HPDE6-E6E7 (cell line): ENCODE measurements at regions not wholly inside any gene's neighbourhood (a gene's known extent, or its start where the extent isn't known, plus 50 kb on each side); places are given as distances from the start of the nearest gene placed in this dataset.

ENCODE experiments used
- DNase-seq: peaks from one replicate; pipeline ENCODE4 v3.0.0; 2011; ENCODE audit warnings: missing footprints; ENCODE audit errors: extremely low spot score

DNA sequence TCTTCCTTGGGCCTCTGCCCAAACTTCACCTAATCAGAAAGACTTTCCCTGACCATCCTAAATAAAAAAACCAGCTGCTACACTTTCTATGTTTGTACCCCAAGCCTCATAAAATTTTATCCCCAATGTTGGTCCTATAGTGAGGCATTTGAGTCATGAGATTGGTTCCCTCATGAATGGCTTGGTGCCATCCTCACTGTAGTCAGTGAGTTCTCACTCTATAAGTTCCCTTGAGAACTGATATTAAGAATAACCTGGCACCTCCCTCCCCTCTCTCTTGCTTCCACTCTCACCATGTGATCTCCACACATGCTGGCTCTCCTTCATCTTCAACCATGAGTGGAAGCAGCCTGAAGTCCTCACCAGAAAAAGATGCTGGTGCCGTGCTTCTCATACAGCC lies 316.9 kb upstream of the PRDM1 start:
- DNase-seq, result no peak

DNA sequence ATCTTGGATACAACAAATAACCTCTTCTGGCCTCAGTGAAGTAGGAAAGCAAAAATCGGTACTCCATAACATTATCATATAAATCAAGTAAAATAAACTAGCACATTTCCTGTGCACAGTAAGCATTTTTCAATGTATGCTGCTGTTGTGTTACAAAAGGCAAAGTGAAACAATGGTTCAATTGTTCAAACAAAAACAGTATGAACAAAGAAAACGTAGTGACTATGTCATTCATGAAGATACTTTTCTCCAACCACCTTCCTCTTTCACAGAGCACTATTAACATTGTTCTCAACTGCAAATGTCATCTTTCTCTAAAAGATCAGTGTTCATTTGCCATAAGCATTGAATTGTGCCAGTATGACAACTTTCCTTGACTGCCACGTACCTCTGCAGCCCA lies 318.6 kb upstream of the PRDM1 start:
- DNase-seq, result no peak

DNA sequence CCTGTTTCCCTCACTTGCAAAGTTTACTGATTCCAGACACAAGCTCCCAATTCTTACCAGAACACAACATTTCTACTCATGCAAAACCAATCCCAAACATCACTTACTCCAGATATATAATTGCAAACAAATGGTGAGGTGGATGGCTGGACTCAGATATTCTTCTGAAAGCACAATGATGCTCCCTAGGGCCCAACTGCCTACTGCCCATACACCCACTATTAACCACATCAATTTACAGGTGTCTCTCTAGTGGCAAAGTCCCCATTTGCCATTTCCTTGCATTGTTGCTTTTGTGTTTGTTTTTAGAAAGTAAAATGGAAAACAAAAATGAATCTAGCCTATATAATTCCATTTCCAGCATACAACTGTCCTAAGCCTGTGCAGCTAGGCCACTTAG lies 320.9 kb upstream of the PRDM1 start:
- no peak for DNase-seq

DNA sequence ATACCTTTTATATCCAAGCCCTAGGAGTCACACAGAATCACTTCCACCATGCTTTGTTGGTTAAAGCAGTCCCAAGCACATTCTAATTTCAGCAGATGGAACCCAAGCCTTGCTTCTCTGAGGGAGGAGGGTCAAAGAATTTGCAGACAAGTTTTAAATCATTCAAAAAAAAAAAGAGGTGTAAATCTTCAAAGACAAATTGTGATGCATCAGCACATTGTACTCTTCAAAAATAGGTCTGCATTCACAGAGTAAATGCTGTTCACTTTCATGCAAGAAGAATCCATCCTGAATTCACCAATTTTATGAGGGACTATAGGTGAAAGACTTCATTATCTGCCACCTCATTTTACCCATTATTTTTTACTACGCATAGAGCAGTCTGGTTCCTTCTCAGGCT lies 321.8 kb upstream of the PRDM1 start:
- no peak for DNase-seq

DNA sequence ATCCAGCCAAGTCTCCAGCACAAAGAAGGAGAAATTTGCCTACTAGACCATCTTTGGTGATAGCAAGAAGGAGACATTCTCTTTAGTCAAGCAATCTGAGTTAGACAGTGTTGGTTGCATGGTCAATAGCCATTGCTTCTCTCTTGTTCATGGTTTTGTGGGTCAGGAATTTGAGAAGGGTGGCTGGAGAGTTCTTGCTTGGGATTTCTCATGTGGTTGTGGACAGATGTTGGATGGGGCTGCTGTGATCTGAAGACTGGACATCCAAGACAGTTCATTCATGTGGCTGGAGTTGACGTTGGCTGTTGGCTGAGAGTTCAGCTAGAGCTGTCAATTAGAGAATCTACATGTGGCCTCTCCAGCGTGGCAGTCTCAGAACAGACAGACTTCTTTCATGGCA lies 322.3 kb upstream of the PRDM1 start:
- DNase-seq, result no peak

DNA sequence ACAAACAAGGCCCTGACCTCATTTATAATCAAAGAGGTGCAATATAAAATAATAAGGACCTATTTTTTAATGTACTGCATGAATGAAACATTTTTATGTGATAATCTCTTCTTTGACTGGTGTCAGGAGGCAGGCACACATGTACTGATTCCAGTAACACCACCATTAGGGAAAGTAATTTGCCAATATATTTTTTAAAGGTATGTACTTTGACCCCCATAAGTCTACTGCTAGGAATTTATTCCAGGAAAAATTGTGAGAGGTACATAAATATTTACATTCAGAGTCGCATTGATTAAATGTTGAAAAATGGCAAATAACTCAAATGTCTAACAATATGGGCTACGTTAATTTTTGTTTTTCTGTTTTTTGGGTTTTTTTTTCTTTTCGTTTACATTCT lies 325.4 kb upstream of the PRDM1 start:
- DNase-seq, result no peak

DNA sequence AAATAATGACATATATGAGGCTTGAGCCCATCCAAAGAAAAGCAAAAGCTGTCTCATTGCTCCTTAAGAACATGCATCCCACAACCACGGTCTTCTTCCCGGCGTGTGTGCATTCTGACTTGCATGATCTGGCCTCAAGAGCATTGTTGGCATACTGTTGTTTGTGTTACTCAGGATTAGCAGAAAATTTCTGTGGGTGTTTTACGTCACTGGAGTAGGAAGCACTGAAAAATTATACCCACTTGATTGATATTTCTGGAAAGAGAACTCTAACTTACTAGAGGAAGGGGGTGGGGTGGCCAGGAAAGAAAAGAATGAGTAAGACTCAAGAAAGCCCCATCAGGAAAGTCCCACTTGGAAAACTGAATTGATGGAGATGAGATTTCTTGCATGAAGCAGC lies 326.2 kb upstream of the PRDM1 start:
- DNase-seq, result no peak

DNA sequence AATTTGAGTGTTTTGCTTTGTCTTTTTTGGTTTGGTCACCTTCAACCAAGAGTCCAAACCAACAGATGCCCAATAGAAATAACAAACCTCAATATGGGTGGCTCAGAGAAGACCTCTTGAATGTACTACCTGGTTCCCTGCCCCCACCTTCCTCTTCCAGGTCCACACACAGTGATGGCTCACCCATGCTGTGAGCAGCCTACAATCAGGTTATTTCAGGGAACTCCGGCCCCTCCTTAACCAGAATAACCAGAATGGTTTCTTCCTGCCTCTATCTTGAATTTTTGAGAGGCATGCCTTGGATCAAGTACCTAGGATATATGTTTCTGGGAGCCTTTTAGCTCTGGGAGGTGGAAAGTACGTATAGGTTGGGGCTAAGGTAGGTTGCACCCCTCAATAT lies 327.1 kb upstream of the PRDM1 start:
- no peak for DNase-seq

DNA sequence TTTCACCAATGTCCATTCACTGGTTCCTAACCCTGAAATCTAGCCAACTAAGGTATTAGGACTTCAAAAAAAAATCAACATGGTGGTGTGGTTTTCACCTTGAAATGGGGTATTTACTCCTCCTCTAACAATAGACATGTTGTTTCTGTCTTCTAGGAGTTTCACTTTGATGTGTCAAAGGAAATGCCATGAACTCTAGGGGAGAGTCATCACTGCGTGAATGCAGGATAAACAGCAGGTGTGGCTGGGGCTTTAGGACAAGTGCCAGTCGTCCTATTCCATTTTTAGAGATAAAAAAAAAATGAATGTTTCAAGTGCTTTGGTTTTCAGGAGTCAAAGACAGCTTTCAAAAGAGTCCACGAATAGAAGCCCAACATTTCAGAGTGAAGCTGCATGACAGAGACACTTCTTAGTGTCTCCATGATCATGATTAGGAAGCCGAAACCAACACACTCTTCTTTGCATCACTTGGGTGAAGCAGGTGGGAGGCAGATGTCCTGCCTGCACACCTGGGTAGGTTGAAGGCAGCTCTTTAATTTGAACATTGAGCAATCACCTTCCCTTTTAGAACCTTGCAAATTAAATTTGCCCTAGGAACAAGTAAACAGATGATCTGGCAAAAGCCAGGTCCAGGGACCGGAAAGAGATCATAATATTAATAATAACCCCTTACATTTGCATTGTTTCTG lies 328.5 kb upstream of the PRDM1 start:
- DNase-seq, result no peak

DNA sequence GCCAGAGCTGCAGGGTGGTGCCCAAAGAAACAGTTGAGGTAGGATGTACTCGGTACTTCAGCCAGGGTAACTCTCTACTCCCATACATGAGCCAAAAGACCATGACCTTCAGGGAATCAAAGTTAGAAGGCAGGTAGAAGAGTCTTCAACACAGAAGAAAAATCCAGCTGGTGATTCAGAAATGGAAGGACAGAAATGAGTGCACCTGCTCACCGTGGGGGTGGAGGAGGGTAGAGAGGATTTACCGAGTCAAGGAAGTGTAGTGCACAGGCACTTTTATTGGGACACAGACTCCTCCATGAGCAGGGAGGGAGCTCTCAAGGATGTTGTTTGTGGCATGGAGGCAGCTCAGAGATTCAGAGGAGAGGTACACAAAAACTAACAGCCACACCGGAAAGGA lies 330.3 kb upstream of the PRDM1 start:
- DNase-seq, result no peak

DNA sequence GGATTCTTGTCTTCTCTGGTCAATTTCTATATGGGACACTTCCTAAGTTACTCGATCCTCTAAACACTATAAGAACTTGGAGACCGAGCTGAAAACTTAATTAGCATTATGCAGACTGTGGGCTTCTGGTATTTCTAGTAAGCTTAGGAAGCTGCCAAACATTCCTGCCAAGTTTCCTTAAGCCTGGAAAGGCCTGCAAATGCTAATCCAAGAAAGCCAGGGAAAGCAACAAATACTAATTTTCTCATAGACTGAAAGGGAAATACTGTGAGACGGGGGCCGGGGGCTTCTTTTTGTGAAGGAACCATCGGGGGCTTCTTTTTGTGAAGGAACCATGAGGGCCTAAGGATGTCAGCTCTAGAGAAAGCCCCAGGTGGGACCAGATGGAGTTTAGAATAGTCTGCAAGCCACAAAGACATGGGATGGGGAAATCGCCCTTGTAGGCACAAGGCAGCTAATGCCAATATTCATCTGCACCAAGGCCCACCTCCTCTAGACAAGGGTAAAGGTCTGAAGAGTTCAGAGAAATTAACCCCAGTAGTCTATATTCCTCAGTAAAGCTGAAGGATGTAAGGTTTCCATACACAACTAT lies 332.4 kb upstream of the PRDM1 start:
- no peak for DNase-seq

DNA sequence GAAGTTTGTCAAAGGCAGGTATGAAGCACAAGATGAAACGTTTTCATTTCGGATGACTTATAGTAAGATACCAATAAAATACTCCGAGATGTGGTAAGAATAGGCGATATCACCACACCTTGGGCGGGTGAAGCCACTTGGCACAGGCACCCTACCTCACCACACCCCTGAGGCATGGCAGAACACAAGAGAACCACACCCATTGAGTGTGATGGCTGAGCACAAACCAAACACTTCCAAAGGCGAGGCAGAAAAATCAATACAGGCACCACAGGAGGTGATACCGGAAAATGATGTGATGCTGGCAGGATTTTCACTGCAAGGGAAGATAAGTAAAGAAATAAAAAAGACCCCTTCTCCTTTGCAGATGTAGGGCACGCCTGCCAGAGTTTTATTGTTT lies 332.9 kb upstream of the PRDM1 start:
- no peak for DNase-seq

DNA sequence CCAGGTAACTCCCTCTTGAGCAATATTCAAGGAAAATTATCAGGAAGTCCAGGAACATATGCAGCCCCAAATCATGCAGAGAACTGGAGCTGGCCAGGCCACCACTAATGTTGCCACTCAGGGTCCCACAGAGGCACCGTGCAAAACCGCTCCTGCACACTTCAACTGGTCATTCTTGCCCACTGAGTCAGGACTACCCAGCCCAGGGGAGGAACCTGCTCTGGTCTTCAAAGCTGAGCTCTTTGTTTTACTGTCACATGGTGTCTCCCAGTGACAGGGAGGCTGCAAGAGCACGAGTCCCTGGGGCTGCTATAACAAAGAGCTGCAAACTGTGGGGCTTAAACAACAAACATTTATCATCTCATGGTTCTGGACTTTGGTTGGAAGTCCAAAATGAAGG lies 336.0 kb upstream of the PRDM1 start:
- no peak for DNase-seq

DNA sequence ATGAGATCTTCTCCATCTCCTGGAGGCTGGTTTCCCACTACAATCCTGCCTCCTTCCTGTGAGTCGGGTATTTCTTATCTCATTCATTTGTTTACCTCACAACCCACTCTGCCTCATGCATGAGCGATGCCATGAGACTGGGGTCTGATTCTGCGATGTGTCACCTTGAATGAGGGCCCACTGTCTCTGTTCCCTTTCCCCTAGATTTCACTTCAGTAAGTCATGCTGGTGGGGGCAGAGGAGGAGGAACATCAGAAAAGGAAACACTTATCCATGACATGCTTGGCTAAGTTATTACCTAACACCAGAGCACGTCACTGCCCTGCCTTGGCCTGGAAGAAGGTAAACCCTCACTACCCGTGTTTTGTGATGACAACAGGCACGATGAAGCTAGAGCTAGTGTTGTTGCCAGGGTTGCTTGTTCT lies 337.4 kb upstream of the PRDM1 start:
- DNase-seq, result no peak

DNA sequence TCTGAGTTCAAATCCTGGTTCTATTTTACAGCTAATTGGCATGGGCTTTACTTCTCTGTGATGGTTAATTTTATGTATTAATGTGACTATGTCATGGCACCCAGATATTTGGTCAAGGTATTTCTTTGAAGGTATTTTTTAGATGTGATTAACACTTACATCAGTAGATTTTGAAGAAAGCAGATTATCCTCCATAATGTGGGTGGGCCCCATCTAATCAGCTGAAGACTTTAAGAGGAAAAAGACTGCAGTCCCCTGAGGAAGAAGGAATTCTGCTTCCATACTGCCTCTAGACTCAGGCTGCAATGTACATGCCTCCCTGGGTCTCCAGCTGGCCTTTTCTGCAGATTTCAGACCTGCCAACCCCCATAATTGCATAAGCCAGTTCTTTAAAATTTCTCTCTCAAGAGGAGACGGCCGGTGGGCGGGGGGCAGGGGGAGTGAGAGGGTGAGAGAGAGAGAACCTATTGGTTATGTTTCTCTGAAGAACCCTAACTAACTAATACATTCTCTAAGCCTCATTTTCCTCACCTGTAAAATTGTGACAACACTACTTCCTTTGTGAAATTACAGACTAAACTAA lies 338.2 kb upstream of the PRDM1 start:
- DNase-seq, result no peak

DNA sequence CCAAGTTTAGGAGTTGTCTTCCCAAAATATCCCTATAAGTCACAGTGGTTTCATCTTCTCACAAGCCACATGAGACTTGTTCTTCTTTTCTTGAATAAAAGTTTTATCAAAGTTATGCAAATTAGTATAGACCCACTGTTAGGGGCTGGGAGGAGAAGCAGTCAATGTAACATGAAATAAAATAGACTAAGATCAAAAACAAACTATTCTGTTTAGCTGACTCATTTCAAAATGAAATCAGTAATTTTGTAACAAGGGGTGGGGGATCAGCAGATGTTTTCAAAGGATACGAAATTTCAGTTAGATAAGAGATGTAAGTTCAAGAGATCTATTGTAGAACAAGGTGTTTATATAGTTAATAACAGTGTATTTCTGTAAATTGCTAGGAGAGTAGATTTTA lies 339.6 kb upstream of the PRDM1 start:
- DNase-seq, result no peak

DNA sequence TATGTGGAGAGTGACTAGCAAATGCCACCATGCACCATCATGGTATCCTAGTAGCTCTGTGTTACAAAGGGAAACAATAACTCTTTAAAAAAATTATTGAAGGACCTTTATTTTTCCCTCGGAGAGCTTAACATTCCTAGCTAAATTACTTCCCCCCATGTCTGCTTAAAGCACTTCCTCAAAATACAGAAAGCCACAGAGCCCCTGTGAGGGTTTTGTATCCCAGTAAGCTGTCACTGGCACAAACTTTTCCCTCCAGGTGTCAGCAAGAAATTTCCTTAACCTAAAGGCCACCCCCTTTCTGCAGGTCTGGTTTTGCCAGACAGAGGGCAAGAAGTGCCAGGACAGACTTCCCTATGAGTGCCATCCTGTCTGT lies 340.0 kb upstream of the PRDM1 start:
- no peak for DNase-seq

DNA sequence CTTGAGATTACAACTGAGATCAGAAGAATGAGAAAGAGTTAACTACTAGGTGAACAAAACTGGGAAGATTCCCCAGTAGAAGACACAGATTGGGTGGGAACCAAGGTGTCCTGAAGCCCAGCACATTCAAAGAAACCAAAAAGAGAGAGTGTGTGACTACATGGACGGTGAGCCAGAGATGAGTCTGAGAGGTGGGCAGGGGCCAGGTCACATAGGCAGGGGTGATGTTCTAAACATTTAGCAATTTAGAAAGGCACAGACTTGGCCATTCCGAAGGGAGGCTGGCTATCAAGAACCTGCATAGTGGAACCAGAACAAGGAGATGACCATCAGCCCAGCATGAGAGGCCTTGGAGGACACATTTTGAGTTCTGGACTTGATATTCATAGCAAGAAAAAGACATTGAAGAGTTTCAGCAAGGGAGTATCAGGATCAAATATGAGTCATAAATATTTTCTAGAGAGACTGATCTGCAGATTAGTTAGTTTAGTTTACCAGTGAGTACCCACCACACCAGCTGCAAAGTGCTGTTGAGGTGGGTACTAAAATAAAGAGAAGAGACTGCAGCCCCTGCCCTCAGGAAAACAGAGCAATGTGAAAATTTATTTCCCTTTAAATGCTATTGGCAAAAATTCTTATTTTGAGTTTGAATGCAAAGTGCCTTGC lies 340.5 kb upstream of the PRDM1 start:
- no peak for DNase-seq

DNA sequence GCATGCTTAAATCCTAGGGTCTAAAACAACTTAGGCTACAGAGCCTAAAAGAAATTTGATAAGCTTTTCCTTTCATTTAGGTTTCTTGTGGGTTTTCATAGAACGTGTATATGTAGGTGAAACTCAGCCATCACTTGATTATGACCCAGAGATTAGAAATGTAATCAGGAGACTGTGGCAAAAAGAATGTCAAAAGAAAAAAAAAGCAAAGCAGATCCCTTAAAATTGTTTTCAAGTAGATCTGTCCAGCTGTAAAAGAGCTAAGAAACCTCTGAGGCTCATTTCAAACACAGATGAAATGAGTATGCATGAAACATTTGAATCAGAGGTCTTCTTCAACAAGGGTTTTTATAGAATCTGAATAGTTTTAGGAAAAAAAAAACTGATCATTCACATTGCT lies 341.3 kb upstream of the PRDM1 start:
- DNase-seq, result no peak

DNA sequence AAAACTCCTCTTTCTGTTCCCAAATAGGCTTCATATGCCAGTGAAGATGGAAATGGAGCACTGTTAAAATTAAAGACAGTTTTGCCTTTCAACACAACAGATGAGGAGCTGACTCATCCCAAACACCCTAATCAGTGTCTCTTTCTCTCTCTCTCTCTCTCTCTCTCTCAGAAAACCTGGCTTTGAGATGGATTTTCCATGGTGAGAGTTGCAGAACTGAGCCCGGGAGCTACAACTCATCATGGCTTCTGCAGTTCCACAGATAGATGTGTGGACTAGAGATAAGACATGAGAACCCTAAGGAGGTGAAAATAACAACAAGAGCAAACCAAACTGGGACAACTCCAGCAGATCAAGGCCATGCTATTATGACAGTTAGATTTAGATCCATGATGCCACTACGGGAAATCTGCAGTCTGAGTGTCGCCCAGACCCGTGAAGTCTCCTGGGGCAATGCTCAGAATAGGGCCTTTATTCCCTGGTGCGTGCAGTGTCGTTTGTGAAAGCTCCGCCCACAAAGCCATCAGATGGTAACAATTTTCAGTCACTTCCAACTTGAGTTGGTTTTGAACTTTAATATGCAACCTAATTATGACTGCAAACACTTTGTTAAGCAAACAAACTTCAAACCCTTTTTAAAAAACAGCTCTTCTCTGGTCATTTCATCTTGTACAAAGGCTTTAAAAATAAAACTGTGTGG lies 338.2 kb upstream of the PREP start:
- DNase-seq, result no peak

DNA sequence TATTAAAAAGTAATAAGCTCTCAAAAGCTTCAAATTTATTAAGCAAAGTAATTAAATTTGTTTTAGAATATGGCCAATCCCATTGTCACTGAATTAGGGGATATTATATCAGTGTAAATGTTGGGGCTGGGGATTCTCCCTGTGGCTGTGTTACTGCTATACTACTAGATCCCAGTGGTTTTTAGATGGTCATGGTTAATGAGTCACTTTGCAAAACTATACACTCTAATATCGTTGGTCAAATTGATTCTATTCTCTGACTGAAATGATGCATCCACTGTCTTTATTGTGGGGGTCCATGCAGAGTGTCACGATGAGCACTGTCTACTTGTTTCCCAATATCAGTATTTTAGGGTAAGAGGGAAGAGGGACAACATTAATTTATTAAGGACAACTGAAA lies 336.9 kb upstream of the PREP start:
- DNase-seq, result no peak

DNA sequence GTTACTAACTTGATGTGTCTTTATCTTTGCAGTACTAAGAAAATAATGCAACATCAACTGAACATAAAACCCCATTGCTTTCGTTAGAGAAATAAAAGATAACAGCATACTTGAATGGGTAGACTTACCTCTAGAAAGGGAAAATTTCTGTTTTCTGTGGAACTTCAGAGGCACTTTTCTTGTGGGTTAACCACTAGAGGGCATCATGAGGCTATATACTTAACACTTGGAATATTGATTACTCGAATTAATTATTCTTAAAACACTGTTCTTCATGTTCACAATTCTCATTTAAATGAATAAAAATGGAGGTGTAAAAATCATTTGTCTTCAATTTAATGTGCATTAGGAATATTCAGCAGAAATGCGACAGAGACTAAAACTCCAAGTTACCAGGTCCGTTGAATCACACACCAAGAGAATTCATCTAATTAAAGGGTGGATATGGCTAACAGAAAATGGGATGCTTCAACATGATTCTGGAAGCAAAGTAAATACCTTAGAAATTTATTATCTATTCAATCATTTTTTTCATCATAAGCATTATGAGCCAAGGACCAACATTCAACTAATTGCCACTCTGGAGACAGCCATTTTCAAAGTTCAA lies 330.8 kb upstream of the PREP start:
- no peak for DNase-seq
